ENCODE measurements at regions not wholly inside any gene's neighbourhood (a gene's known extent, or its start where the extent isn't known, plus 50 kb on each side); places are given as distances from the start of the nearest gene placed in this dataset.
"Not testable (repeated sequence)": the region's sequence is repeated elsewhere in the genome, so short reads cannot be mapped to it uniquely, and the experiment has no call there.

- no peak for DNase-seq
These were observed 130.2 kb upstream of the SGO1 start for GRCh38 chr3:20316238-20316637.

- DNase-seq: no peak
These were observed 124.6 kb upstream of the SGO1 start for GRCh38 chr3:20310629-20311028.

- no peak for DNase-seq
These were observed 121.4 kb upstream of the SGO1 start for GRCh38 chr3:20307383-20307782.

- no peak for DNase-seq
These were observed 119.6 kb upstream of the SGO1 start for GRCh38 chr3:20305647-20306046.

- DNase-seq: no peak
These were observed 116.8 kb upstream of the SGO1 start for GRCh38 chr3:20302766-20303165.

GRCh38 chr3:20288050-20288449 is 102.0 kb upstream of the SGO1 start:
- no peak for DNase-seq

- no peak for DNase-seq
These were observed 94.3 kb upstream of the SGO1 start for GRCh38 chr3:20280257-20280656.

- DNase-seq: not testable (repeated sequence)
These were observed 80.0 kb upstream of the SGO1 start for GRCh38 chr3:20265977-20266376.

GRCh38 chr3:20264900-20265567 is 79.0 kb upstream of the SGO1 start:
- no peak for DNase-seq

- no peak for DNase-seq
These were observed 72.4 kb upstream of the SGO1 start for GRCh38 chr3:20258371-20258770.

- no peak for DNase-seq
These were observed 70.1 kb upstream of the SGO1 start for GRCh38 chr3:20256144-20256543.

- no peak for DNase-seq
These were observed 68.5 kb upstream of the SGO1 start for GRCh38 chr3:20254268-20255117.

- DNase-seq: no peak
These were observed 64.8 kb upstream of the SGO1 start for GRCh38 chr3:20250786-20251185.

- no peak for DNase-seq
These were observed 64.3 kb upstream of the SGO1 start for GRCh38 chr3:20250314-20250713.

- DNase-seq: no peak
These were observed 60.7 kb upstream of the SGO1 start for GRCh38 chr3:20246662-20247061.

GRCh38 chr3:20245781-20246180 is 59.8 kb upstream of the SGO1 start:
- no peak for DNase-seq

GRCh38 chr3:20240154-20240883 is 54.3 kb upstream of the SGO1 start:
- DNase-seq: no peak

GRCh38 chr3:20238199-20238598 is 52.2 kb upstream of the SGO1 start:
- DNase-seq: not testable (repeated sequence)

GRCh38 chr3:20236603-20237002 is 50.6 kb upstream of the SGO1 start:
- DNase-seq: no peak
